ENCODE measurements at regions not wholly inside any gene's neighbourhood (a gene's known extent, or its start where the extent isn't known, plus 50 kb on each side); places are given as distances from the start of the nearest gene placed in this dataset.

DNA sequence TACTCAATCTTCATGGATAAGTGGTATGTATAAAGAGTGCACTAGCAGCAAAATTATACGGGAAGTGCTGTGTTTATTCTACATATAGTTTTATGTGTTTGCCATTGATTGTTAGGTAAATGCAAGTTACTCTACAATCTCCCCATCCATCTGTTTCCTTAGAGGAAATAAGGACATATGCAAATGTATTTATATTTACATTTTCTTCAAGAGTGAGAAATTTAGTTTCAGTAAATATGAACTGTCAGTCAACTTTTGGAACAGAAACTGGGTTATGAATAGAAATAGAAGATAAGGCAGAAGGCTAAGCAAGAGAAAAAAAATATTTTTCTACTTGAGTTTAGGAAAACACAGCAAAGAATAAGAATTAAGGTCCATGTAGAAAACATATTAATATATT, 176.1 kb upstream of the KLHL1 start:
- no peak overlapping the region for H3K4me3 ChIP-seq (ENCODE audit: low read depth, low read length)
- no peak for DNase-seq (ENCODE audit: low read depth)
- no peaks in the 10 kb centered on the region for H3K27me3 ChIP-seq (ENCODE audit: control insufficient read depth, insufficient read depth, low read length)
- TF ChIP-seq, protein P1, sequence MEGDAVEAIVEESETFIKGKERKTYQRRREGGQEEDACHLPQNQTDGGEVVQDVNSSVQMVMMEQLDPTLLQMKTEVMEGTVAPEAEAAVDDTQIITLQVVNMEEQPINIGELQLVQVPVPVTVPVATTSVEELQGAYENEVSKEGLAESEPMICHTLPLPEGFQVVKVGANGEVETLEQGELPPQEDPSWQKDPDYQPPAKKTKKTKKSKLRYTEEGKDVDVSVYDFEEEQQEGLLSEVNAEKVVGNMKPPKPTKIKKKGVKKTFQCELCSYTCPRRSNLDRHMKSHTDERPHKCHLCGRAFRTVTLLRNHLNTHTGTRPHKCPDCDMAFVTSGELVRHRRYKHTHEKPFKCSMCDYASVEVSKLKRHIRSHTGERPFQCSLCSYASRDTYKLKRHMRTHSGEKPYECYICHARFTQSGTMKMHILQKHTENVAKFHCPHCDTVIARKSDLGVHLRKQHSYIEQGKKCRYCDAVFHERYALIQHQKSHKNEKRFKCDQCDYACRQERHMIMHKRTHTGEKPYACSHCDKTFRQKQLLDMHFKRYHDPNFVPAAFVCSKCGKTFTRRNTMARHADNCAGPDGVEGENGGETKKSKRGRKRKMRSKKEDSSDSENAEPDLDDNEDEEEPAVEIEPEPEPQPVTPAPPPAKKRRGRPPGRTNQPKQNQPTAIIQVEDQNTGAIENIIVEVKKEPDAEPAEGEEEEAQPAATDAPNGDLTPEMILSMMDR (IDR thresholded peaks at IDR 0.05; ENCODE audit: insufficient read depth, low read length, poor library complexity, severe bottlenecking): no peak
- H3K36me3 ChIP-seq (ENCODE audit: control insufficient read depth, insufficient read depth, low read length): no peaks in the 10 kb centered on the region

GRCh38 chr13:70275841-70276240, 167.6 kb upstream of the KLHL1 start:
- TF ChIP-seq, protein P1 (IDR thresholded peaks at IDR 0.05; ENCODE audit: insufficient read depth, low read length, poor library complexity, severe bottlenecking): no peak
- Histone ChIP-seq H3K4me3 (ENCODE audit: low read depth, low read length) (no peak overlapping the region), H3K27me3 (ENCODE audit: control insufficient read depth, insufficient read depth, low read length) (no peaks in the 10 kb centered on the region), H3K36me3 (ENCODE audit: control insufficient read depth, insufficient read depth, low read length) (no peaks in the 10 kb centered on the region)
- DNase-seq (ENCODE audit: low read depth): no peak

DNA sequence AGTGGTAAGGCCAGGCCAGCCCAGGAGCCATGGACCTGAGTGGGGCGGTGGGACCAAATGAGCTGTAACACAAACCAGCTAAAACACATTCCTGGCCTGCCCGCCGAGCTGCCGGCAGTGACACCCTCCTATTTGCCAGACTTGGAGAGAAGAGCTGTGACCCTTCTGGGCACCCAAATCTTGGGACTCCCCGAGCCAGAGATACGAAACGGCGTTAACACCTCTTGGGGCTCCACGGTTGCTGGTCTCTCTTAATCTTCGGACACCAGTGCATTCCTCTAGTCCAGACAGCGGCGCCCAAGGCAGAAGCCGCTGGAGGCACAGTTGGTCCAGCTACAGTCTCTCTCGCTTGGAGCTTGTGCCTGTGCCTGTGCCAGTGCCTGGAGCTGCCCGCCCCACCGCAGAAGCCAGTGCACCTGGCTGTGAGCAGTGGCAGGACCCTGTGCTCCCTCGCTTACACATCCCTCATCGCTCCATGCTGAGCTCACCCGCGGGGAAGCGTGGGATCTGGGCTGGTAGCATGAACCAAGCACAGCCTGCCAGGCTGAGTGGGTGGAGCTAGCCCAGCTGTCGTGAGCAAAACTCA, 147.2 kb upstream of the KLHL1 start:
- H3K36me3 ChIP-seq (ENCODE audit: control insufficient read depth, insufficient read depth, low read length): no peaks in the 10 kb centered on the region
- TF ChIP-seq, protein P1 (IDR thresholded peaks at IDR 0.05; ENCODE audit: insufficient read depth, low read length, poor library complexity, severe bottlenecking): no peak
- H3K27me3 ChIP-seq (ENCODE audit: control insufficient read depth, insufficient read depth, low read length): no peaks in the 10 kb centered on the region
- DNase-seq (ENCODE audit: low read depth): no peak
- no peak overlapping the region for H3K4me3 ChIP-seq (ENCODE audit: low read depth, low read length)

- H3K27me3 ChIP-seq (ENCODE audit: control insufficient read depth, insufficient read depth, low read length): no peaks in the 10 kb centered on the region
- TF ChIP-seq, protein P1 (IDR thresholded peaks at IDR 0.05; ENCODE audit: insufficient read depth, low read length, poor library complexity, severe bottlenecking): no peak
- DNase-seq (ENCODE audit: low read depth): no peak
- no peaks in the 10 kb centered on the region for H3K36me3 ChIP-seq (ENCODE audit: control insufficient read depth, insufficient read depth, low read length)
- H3K4me3 ChIP-seq (ENCODE audit: low read depth, low read length): no peak overlapping the region
These were observed 145.6 kb upstream of the KLHL1 start for GRCh38 chr13:70253834-70254233.

DNA sequence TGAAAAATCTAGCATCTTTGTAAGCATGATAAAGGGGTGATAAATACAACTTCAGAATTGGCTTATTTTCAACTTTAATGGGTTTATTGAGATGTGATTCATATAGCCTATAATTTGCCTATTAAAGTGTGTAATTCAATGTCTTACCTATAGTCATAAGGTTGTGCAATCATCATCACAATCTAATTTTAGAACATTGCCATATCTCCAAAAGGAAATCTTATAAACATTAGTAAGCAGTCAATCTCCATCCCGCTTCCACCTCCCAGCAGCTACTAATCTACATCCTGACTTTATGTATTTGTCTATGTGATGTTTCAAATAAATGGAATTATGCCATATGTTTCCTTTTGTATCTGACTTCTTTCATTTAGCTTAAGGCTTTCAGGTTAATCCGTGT, 145.2 kb upstream of the KLHL1 start:
- Histone ChIP-seq H3K27me3 (ENCODE audit: control insufficient read depth, insufficient read depth, low read length) (no peaks in the 10 kb centered on the region), H3K4me3 (ENCODE audit: low read depth, low read length) (no peak overlapping the region), H3K36me3 (ENCODE audit: control insufficient read depth, insufficient read depth, low read length) (no peaks in the 10 kb centered on the region)
- DNase-seq (ENCODE audit: low read depth): no peak
- TF ChIP-seq, protein P1 (IDR thresholded peaks at IDR 0.05; ENCODE audit: insufficient read depth, low read length, poor library complexity, severe bottlenecking): no peak

Data from kidney epithelial cell (primary cell).